ENCODE measurements at regions not wholly inside any gene's neighbourhood (a gene's known extent, or its start where the extent isn't known, plus 50 kb on each side); places are given as distances from the start of the nearest gene placed in this dataset.

GRCh38 chr18:73735836-73736235 lies 411.8 kb downstream of the FBXO15 start:
- H3K27ac ChIP-seq, result no peak overlapping the region

GRCh38 chr18:73733806-73734314 lies 413.8 kb downstream of the FBXO15 start:
- H3K4me2 ChIP-seq, result no peak overlapping the region
- no peaks in the 10 kb centered on the region for H3K27me3 ChIP-seq
- no peak overlapping the region for H3K27ac ChIP-seq
- H3K4me1 ChIP-seq, result no peaks in the 10 kb centered on the region
- no peaks in the 10 kb centered on the region for H3K36me3 ChIP-seq
- TF ChIP-seq Cebpa-rat (IDR thresholded peaks at IDR 0.05), result no peak
- peaks cover 9% of the 10 kb centered on the region for H3K9me3 ChIP-seq
- no peak overlapping the region for H3K9ac ChIP-seq
- H4K20me1 ChIP-seq, result no peaks in the 10 kb centered on the region
- no peak overlapping the region for H3K4me3 ChIP-seq

More at GRCh38 chr18:73735836-73736235, 411.8 kb downstream of the FBXO15 start:
- Histone ChIP-seq H3K9me3 (peaks cover 2% of the 10 kb centered on the region; the same call in 1 of the 2 replicates), H3K4me2 (no peak overlapping the region), H3K4me1 (no peaks in the 10 kb centered on the region), H3K4me3 (no peak overlapping the region), H3K27me3 (no peaks in the 10 kb centered on the region), H4K20me1 (no peaks in the 10 kb centered on the region), H3K36me3 (no peaks in the 10 kb centered on the region), H3K9ac (no peak overlapping the region)
- TF ChIP-seq Cebpa-rat (IDR thresholded peaks at IDR 0.05), result no peak

GRCh38 chr18:73733376-73733775 lies 414.3 kb downstream of the FBXO15 start:
- no peak overlapping the region for H3K27ac ChIP-seq

GRCh38 chr18:73728657-73729056 lies 419.0 kb downstream of the FBXO15 start:
- Histone ChIP-seq H3K4me2 (no peak overlapping the region), H3K27ac (no peak overlapping the region), H3K27me3 (no peaks in the 10 kb centered on the region), H3K9me3 (peaks cover 9% of the 10 kb centered on the region), H3K4me3 (no peak overlapping the region), H3K36me3 (no peaks in the 10 kb centered on the region), H4K20me1 (no peaks in the 10 kb centered on the region), H3K4me1 (no peaks in the 10 kb centered on the region), H3K9ac (no peak overlapping the region)
- TF ChIP-seq Cebpa-rat (IDR thresholded peaks at IDR 0.05), result no peak

More at GRCh38 chr18:73733376-73733775, 414.3 kb downstream of the FBXO15 start:
- Histone ChIP-seq H4K20me1 (no peaks in the 10 kb centered on the region), H3K36me3 (no peaks in the 10 kb centered on the region), H3K9ac (no peak overlapping the region), H3K4me1 (no peaks in the 10 kb centered on the region), H3K4me3 (no peak overlapping the region), H3K27me3 (no peaks in the 10 kb centered on the region), H3K4me2 (no peak overlapping the region), H3K9me3 (peaks cover 9% of the 10 kb centered on the region)
- TF ChIP-seq Cebpa-rat (IDR thresholded peaks at IDR 0.05), result no peak

GRCh38 chr18:73724958-73725357 lies 422.7 kb downstream of the FBXO15 start:
- no peaks in the 10 kb centered on the region for H4K20me1 ChIP-seq
- H3K27ac ChIP-seq, result no peak overlapping the region
- no peaks in the 10 kb centered on the region; the same call in 1 of the 2 replicates for H3K9me3 ChIP-seq
- TF ChIP-seq Cebpa-rat (IDR thresholded peaks at IDR 0.05), result no peak
- H3K4me1 ChIP-seq, result no peaks in the 10 kb centered on the region
- H3K9ac ChIP-seq, result no peak overlapping the region
- no peak overlapping the region for H3K4me3 ChIP-seq
- H3K27me3 ChIP-seq, result no peaks in the 10 kb centered on the region
- H3K4me2 ChIP-seq, result no peak overlapping the region
- H3K36me3 ChIP-seq, result no peaks in the 10 kb centered on the region

GRCh38 chr18:73719611-73720010 lies 428.0 kb downstream of the FBXO15 start:
- TF ChIP-seq Cebpa-rat (IDR thresholded peaks at IDR 0.05), result no peak
- Histone ChIP-seq H3K4me1 (peaks cover 4% of the 10 kb centered on the region; the same call in 1 of the 2 replicates), H3K4me2 (no peak overlapping the region), H3K27me3 (no peaks in the 10 kb centered on the region), H3K9me3 (no peaks in the 10 kb centered on the region; the same call in 1 of the 2 replicates), H4K20me1 (no peaks in the 10 kb centered on the region), H3K36me3 (no peaks in the 10 kb centered on the region), H3K27ac (no peak overlapping the region), H3K9ac (no peak overlapping the region), H3K4me3 (no peak overlapping the region)

- H3K4me2 ChIP-seq, result no peak overlapping the region
Observed at GRCh38 chr18:73717570-73717969, 430.1 kb downstream of the FBXO15 start.

GRCh38 chr18:73715210-73715670 lies 432.4 kb downstream of the FBXO15 start:
- no peaks in the 10 kb centered on the region for H3K9me3 ChIP-seq
- H4K20me1 ChIP-seq, result no peaks in the 10 kb centered on the region
- H3K4me2 ChIP-seq, result no peak overlapping the region
- no peaks in the 10 kb centered on the region for H3K36me3 ChIP-seq
- no peak overlapping the region for H3K9ac ChIP-seq
- no peak overlapping the region for H3K4me3 ChIP-seq
- no peaks in the 10 kb centered on the region for H3K27me3 ChIP-seq
- H3K27ac ChIP-seq, result no peak overlapping the region
- TF ChIP-seq Cebpa-rat (IDR thresholded peaks at IDR 0.05), result no peak
- H3K4me1 ChIP-seq, result peaks cover 4% of the 10 kb centered on the region; the same call in 1 of the 2 replicates

More at GRCh38 chr18:73717570-73717969, 430.1 kb downstream of the FBXO15 start:
- Histone ChIP-seq H3K9me3 (no peaks in the 10 kb centered on the region; the same call in 1 of the 2 replicates), H3K27ac (no peak overlapping the region), H3K4me3 (no peak overlapping the region), H4K20me1 (no peaks in the 10 kb centered on the region), H3K36me3 (no peaks in the 10 kb centered on the region), H3K27me3 (no peaks in the 10 kb centered on the region), H3K4me1 (peaks cover 4% of the 10 kb centered on the region; the same call in 1 of the 2 replicates), H3K9ac (no peak overlapping the region)
- TF ChIP-seq Cebpa-rat (IDR thresholded peaks at IDR 0.05), result no peak

GRCh38 chr18:73714466-73714865 lies 433.2 kb downstream of the FBXO15 start:
- no peaks in the 10 kb centered on the region for H3K36me3 ChIP-seq
- H4K20me1 ChIP-seq, result no peaks in the 10 kb centered on the region
- no peaks in the 10 kb centered on the region for H3K4me1 ChIP-seq
- no peak overlapping the region for H3K27ac ChIP-seq
- H3K4me2 ChIP-seq, result no peak overlapping the region
- H3K27me3 ChIP-seq, result no peaks in the 10 kb centered on the region
- no peak for TF ChIP-seq Cebpa-rat (IDR thresholded peaks at IDR 0.05)
- H3K4me3 ChIP-seq, result no peak overlapping the region
- no peaks in the 10 kb centered on the region for H3K9me3 ChIP-seq
- no peak overlapping the region for H3K9ac ChIP-seq

- Histone ChIP-seq H3K27me3 (no peaks in the 10 kb centered on the region), H3K9ac (no peak overlapping the region), H3K36me3 (no peaks in the 10 kb centered on the region), H3K4me1 (no peaks in the 10 kb centered on the region), H4K20me1 (no peaks in the 10 kb centered on the region), H3K27ac (no peak overlapping the region), H3K9me3 (no peaks in the 10 kb centered on the region), H3K4me2 (no peak overlapping the region), H3K4me3 (no peak overlapping the region)
- TF ChIP-seq Cebpa-rat (IDR thresholded peaks at IDR 0.05), result no peak
Observed at GRCh38 chr18:73711256-73711655, 436.4 kb downstream of the FBXO15 start.
